ENCODE measurements at regions not wholly inside any gene's neighbourhood (a gene's known extent, or its start where the extent isn't known, plus 50 kb on each side); places are given as distances from the start of the nearest gene placed in this dataset.

- ChIA-PET POLR2A (ENCODE audit: low non-redundant PET) (no interaction called here), CTCF (no interaction called here)
- no peak overlapping the region for H3K27ac ChIP-seq (ENCODE audit: low read depth, low read length, poor library complexity, severe bottlenecking)
- no peak overlapping the region for H3K4me3 ChIP-seq (ENCODE audit: low read depth, low read length, poor library complexity, severe bottlenecking)
- intact Hi-C loops (cut with micrococcal nuclease; ENCODE audit: unreplicated experiment) = no loop called here
- DNase-seq (ENCODE audit: low spot score) = no peak
- no peak for TF ChIP-seq EZH2 (IDR thresholded peaks at IDR 0.05; ENCODE audit: borderline replicate concordance, low read depth, low read length, poor library complexity, severe bottlenecking)
- TF ChIP-seq, protein P1, sequence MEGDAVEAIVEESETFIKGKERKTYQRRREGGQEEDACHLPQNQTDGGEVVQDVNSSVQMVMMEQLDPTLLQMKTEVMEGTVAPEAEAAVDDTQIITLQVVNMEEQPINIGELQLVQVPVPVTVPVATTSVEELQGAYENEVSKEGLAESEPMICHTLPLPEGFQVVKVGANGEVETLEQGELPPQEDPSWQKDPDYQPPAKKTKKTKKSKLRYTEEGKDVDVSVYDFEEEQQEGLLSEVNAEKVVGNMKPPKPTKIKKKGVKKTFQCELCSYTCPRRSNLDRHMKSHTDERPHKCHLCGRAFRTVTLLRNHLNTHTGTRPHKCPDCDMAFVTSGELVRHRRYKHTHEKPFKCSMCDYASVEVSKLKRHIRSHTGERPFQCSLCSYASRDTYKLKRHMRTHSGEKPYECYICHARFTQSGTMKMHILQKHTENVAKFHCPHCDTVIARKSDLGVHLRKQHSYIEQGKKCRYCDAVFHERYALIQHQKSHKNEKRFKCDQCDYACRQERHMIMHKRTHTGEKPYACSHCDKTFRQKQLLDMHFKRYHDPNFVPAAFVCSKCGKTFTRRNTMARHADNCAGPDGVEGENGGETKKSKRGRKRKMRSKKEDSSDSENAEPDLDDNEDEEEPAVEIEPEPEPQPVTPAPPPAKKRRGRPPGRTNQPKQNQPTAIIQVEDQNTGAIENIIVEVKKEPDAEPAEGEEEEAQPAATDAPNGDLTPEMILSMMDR (conservative IDR thresholded peaks at IDR 0.05; ENCODE audit: low read depth, low read length) = no peak
- peaks cover 4% of the 10 kb centered on the region for H3K9me3 ChIP-seq (ENCODE audit: low read depth, low read length, poor library complexity, severe bottlenecking)
- H3K36me3 ChIP-seq (ENCODE audit: insufficient read depth, low read length, poor library complexity, severe bottlenecking) = no peaks in the 10 kb centered on the region
- no TSS peak for BruUV-seq (replicated peaks)
- no peaks in the 10 kb centered on the region for H3K27me3 ChIP-seq (replicated peaks; ENCODE audit: insufficient read depth, low read depth, low read length, poor library complexity)
- H3K4me1 ChIP-seq (ENCODE audit: insufficient read depth, low read length, poor library complexity, severe bottlenecking) = peaks cover 10% of the 10 kb centered on the region
Measured at GRCh38 chr4:98733601-98734000, 75.2 kb upstream of the TSPAN5 start.

DNA sequence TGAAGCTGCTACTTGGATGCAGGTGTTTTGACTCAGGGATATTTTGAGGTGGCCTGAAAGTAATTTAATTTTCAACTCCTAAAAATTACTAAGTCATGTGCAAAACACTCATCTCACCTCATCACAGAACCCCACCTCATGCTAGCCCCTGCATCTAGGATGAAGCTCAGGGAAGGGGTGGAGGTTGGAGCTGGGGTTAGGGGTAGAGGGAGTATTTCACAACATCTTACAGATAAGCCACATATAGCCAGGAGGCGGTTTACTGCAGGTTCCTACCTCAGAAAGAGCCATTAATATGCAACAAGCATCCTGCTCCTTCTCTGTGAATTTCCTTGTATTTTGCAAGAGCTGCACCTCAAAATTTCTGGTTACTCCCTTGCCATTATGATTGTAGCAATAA lies 70.5 kb upstream of the TSPAN5 start:
- ChIA-PET POLR2A (ENCODE audit: low non-redundant PET) (no interaction called here), CTCF (no interaction called here)
- H3K9me3 ChIP-seq (ENCODE audit: low read depth, low read length, poor library complexity, severe bottlenecking) = no peaks in the 10 kb centered on the region
- BruUV-seq (replicated peaks) = no TSS peak
- intact Hi-C loops (cut with micrococcal nuclease; ENCODE audit: unreplicated experiment) = no loop called here
- no peak overlapping the region for H3K4me3 ChIP-seq (ENCODE audit: low read depth, low read length, poor library complexity, severe bottlenecking)
- no peaks in the 10 kb centered on the region for H3K36me3 ChIP-seq (ENCODE audit: insufficient read depth, low read length, poor library complexity, severe bottlenecking)
- DNase-seq (ENCODE audit: low spot score) = no peak
- no peaks in the 10 kb centered on the region for H3K27me3 ChIP-seq (replicated peaks; ENCODE audit: insufficient read depth, low read depth, low read length, poor library complexity)
- no peak for TF ChIP-seq EZH2 (IDR thresholded peaks at IDR 0.05; ENCODE audit: borderline replicate concordance, low read depth, low read length, poor library complexity, severe bottlenecking)
- TF ChIP-seq, protein P1 (conservative IDR thresholded peaks at IDR 0.05; ENCODE audit: low read depth, low read length) = no peak
- no peak overlapping the region for H3K27ac ChIP-seq (ENCODE audit: low read depth, low read length, poor library complexity, severe bottlenecking)
- H3K4me1 ChIP-seq (ENCODE audit: insufficient read depth, low read length, poor library complexity, severe bottlenecking) = peaks cover 17% of the 10 kb centered on the region

DNA sequence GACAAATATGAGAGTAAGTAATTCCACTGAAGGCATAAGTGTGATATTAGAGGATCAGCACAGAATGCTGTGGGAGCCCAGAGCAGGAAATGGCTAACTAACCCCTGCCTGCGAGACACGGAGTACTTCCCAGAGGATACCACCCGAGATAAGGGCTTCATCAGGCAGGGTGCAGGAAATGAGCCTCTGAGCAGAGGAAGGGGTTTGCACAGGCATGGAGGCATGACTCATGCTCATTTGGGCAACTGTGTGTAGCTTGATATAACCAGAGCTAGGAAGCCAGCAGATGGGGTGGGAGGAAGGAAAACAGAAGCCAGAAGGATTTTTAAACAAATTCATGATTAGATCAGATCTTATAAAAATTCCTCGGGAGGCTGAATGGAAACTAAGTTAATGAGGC lies 70.0 kb upstream of the TSPAN5 start:
- intact Hi-C loops (cut with micrococcal nuclease; ENCODE audit: unreplicated experiment) = no loop called here
- peak; percentile 95 for DNase-seq (ENCODE audit: low spot score)
- no peaks in the 10 kb centered on the region for H3K27me3 ChIP-seq (replicated peaks; ENCODE audit: insufficient read depth, low read depth, low read length, poor library complexity)
- TF ChIP-seq EZH2 (IDR thresholded peaks at IDR 0.05; ENCODE audit: borderline replicate concordance, low read depth, low read length, poor library complexity, severe bottlenecking) = no peak
- TF ChIP-seq, protein P1 (conservative IDR thresholded peaks at IDR 0.05; ENCODE audit: low read depth, low read length) = no peak
- CTCF ChIA-PET = interaction anchor here (0.6 kb wide), 1 partner anchor 201 kb away, joined by 4 read pairs; no protein-coding TSS in a partner anchor
- H3K36me3 ChIP-seq (ENCODE audit: insufficient read depth, low read length, poor library complexity, severe bottlenecking) = no peaks in the 10 kb centered on the region
- no peak overlapping the region for H3K4me3 ChIP-seq (ENCODE audit: low read depth, low read length, poor library complexity, severe bottlenecking)
- POLR2A ChIA-PET (ENCODE audit: low non-redundant PET) = no interaction called here
- BruUV-seq (replicated peaks) = no TSS peak
- no peak overlapping the region for H3K27ac ChIP-seq (ENCODE audit: low read depth, low read length, poor library complexity, severe bottlenecking)
- no peaks in the 10 kb centered on the region for H3K9me3 ChIP-seq (ENCODE audit: low read depth, low read length, poor library complexity, severe bottlenecking)
- peaks cover 17% of the 10 kb centered on the region for H3K4me1 ChIP-seq (ENCODE audit: insufficient read depth, low read length, poor library complexity, severe bottlenecking)

Measured in A673 (cell line).